ENCODE measurements at regions not wholly inside any gene's neighbourhood (a gene's known extent, or its start where the extent isn't known, plus 50 kb on each side); places are given as distances from the start of the nearest gene placed in this dataset.

DNA sequence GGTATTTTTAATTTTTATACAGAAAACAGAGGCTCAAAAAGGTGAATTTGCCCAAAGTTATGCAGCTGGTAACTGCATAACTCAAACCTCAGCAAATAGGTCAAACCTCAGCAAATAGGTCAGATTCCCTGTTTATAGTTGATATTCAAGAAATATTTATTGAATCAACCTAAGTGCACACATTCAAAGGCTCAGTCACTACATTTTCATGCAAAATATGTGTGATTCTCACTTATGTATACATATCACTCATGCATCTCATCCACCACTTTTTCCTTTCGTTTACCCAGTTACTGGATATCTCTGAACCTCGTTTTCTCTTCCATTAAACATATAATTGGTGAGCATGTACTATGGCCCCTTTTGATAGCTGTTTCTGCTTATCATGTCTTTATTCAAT is 158.3 kb upstream of the C1orf21 start:
- TF ChIP-seq PAX5 (IDR thresholded peaks at IDR 0.05; ENCODE audit: borderline replicate concordance, low read depth, low read length): no peak
- TF ChIP-seq ESRRA (IDR thresholded peaks at IDR 0.05; ENCODE audit: low read length): no peak
- no peak for TF ChIP-seq POLR2AphosphoS5 (IDR thresholded peaks at IDR 0.05; ENCODE audit: low read length)
- TF ChIP-seq NR2F1 (conservative IDR thresholded peaks at IDR 0.05): no peak
- TF ChIP-seq, protein P1, sequence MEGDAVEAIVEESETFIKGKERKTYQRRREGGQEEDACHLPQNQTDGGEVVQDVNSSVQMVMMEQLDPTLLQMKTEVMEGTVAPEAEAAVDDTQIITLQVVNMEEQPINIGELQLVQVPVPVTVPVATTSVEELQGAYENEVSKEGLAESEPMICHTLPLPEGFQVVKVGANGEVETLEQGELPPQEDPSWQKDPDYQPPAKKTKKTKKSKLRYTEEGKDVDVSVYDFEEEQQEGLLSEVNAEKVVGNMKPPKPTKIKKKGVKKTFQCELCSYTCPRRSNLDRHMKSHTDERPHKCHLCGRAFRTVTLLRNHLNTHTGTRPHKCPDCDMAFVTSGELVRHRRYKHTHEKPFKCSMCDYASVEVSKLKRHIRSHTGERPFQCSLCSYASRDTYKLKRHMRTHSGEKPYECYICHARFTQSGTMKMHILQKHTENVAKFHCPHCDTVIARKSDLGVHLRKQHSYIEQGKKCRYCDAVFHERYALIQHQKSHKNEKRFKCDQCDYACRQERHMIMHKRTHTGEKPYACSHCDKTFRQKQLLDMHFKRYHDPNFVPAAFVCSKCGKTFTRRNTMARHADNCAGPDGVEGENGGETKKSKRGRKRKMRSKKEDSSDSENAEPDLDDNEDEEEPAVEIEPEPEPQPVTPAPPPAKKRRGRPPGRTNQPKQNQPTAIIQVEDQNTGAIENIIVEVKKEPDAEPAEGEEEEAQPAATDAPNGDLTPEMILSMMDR (IDR thresholded peaks at IDR 0.05 in 2 of 3, conservative IDR thresholded peaks at IDR 0.05 in 1 of 3; ENCODE audit: control insufficient read depth in 2 of 3, extremely low read depth in 1 of 3, insufficient read depth in 1 of 3, low read depth in 3 of 3, low read length in 3 of 3): no peak
- TF ChIP-seq, protein P2, sequence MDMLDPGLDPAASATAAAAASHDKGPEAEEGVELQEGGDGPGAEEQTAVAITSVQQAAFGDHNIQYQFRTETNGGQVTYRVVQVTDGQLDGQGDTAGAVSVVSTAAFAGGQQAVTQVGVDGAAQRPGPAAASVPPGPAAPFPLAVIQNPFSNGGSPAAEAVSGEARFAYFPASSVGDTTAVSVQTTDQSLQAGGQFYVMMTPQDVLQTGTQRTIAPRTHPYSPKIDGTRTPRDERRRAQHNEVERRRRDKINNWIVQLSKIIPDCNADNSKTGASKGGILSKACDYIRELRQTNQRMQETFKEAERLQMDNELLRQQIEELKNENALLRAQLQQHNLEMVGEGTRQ (IDR thresholded peaks at IDR 0.05; ENCODE audit: borderline replicate concordance, low read depth, low read length): no peak
- TF ChIP-seq EZH2 (IDR thresholded peaks at IDR 0.05; ENCODE audit: borderline replicate concordance, control insufficient read depth, low read depth, low read length): no peak
- TF ChIP-seq FOS (IDR thresholded peaks at IDR 0.05; ENCODE audit: borderline replicate concordance, extremely low read depth, insufficient read length): no peak
- no peak for TF ChIP-seq MXI1 (IDR thresholded peaks at IDR 0.05; ENCODE audit: low read depth, low read length)

Data from GM12878 (cell line).